ENCODE measurements at regions not wholly inside any gene's neighbourhood (a gene's known extent, or its start where the extent isn't known, plus 50 kb on each side); places are given as distances from the start of the nearest gene placed in this dataset.

DNA sequence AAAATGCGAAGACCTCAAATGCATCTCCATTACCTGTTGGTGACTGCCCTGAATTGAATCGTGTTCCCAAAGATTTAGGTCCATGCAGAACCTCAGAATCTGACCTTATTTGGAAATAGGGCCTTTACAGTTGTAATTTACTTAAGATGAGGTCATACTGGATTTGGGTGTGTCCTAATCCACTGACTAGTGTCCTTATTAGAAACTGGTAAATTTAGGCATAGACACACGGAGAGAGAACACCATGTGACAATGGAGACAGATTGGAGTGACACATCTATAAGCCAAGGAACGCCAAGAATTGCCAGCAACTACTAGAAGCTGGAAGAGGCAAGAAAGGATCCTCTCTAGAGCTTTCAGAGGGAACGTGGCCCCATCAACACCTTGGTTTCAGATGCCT lies 203.1 kb downstream of the SMAD2 start:
- TF ChIP-seq, protein P1, sequence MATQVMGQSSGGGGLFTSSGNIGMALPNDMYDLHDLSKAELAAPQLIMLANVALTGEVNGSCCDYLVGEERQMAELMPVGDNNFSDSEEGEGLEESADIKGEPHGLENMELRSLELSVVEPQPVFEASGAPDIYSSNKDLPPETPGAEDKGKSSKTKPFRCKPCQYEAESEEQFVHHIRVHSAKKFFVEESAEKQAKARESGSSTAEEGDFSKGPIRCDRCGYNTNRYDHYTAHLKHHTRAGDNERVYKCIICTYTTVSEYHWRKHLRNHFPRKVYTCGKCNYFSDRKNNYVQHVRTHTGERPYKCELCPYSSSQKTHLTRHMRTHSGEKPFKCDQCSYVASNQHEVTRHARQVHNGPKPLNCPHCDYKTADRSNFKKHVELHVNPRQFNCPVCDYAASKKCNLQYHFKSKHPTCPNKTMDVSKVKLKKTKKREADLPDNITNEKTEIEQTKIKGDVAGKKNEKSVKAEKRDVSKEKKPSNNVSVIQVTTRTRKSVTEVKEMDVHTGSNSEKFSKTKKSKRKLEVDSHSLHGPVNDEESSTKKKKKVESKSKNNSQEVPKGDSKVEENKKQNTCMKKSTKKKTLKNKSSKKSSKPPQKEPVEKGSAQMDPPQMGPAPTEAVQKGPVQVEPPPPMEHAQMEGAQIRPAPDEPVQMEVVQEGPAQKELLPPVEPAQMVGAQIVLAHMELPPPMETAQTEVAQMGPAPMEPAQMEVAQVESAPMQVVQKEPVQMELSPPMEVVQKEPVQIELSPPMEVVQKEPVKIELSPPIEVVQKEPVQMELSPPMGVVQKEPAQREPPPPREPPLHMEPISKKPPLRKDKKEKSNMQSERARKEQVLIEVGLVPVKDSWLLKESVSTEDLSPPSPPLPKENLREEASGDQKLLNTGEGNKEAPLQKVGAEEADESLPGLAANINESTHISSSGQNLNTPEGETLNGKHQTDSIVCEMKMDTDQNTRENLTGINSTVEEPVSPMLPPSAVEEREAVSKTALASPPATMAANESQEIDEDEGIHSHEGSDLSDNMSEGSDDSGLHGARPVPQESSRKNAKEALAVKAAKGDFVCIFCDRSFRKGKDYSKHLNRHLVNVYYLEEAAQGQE (IDR thresholded peaks at IDR 0.05; ENCODE audit: low read depth): no peak
- TF ChIP-seq RAD21 (IDR thresholded peaks at IDR 0.05; ENCODE audit: low read depth): no peak
- TF ChIP-seq EP300 (IDR thresholded peaks at IDR 0.05; ENCODE audit: borderline replicate concordance): no peak
